SJSA1 (cell line): ENCODE measurements at regions not wholly inside any gene's neighbourhood (a gene's known extent, or its start where the extent isn't known, plus 50 kb on each side); places are given as distances from the start of the nearest gene placed in this dataset.
"Not testable (repeated sequence)": the region's sequence is repeated elsewhere in the genome, so short reads cannot be mapped to it uniquely, and the experiment has no call there.

Experiments
- DNase-seq, 2 experiments: peaks; one replicate each; pipeline ENCODE4 v3.0.0-alpha.2; 2015 to 2020; ENCODE audit warnings: low spot score in 2 of 2, low read depth in 1 of 2
- H3K27ac ChIP-seq: fragments of 250-450 bp; sonication (Bioruptor Pico); 2 replicates; pipeline ENCODE4 v1.5.1; 2020; ENCODE audit warnings: mild to moderate bottlenecking, moderate library complexity
- H3K27me3 ChIP-seq: fragments of 250-450 bp; sonication (Bioruptor Pico); replicated peaks from 2 replicates; pipeline ENCODE4 v1.5.1; 2020; ENCODE audit warnings: mild to moderate bottlenecking, moderate library complexity
- H3K36me3 ChIP-seq: fragments of 250-450 bp; sonication (Bioruptor Pico); 2 replicates; pipeline ENCODE4 v1.5.1; 2020; ENCODE audit warnings: mild to moderate bottlenecking
- H3K4me1 ChIP-seq: fragments of 250-450 bp; sonication (Bioruptor Pico); replicated peaks from 2 replicates; pipeline ENCODE4 v1.6.1; 2021; ENCODE audit warnings: mild to moderate bottlenecking
- H3K4me3 ChIP-seq: fragments of 250-450 bp; sonication (Bioruptor Pico); 2 replicates; pipeline ENCODE4 v1.5.1; 2020; ENCODE audit warnings: mild to moderate bottlenecking
- H3K9me3 ChIP-seq: fragments of 250-450 bp; sonication (Bioruptor Pico); replicated peaks from 2 replicates; pipeline ENCODE4 v1.5.1; 2020; ENCODE audit warnings: mild to moderate bottlenecking

- Histone ChIP-seq H3K9me3 (no peaks in the 10 kb centered on the region), H3K4me1 (peaks cover 24% of the 10 kb centered on the region), H3K36me3 (no peaks in the 10 kb centered on the region), H3K4me3 (no peak overlapping the region), H3K27ac (0 out of 2 replicates have a peak overlapping the region, but pooled peaks have one; percentile 17), H3K27me3 (no peaks in the 10 kb centered on the region)
- DNase-seq: no peak
These were observed 421.4 kb upstream of the DIPK2B start for GRCh38 chrX:45622042-45622423.

- H3K4me1 ChIP-seq: peaks cover 24% of the 10 kb centered on the region
- no peaks in the 10 kb centered on the region for H3K9me3 ChIP-seq
- H3K27ac ChIP-seq: 0 out of 2 replicates have a peak overlapping the region, but pooled peaks have one; percentile 17
- H3K36me3 ChIP-seq: no peaks in the 10 kb centered on the region
- H3K4me3 ChIP-seq: no peak overlapping the region
- DNase-seq: no peak
- no peaks in the 10 kb centered on the region for H3K27me3 ChIP-seq
These were observed 420.8 kb upstream of the DIPK2B start for GRCh38 chrX:45621376-45622041.

- Histone ChIP-seq H3K9me3 (no peaks in the 10 kb centered on the region), H3K27me3 (no peaks in the 10 kb centered on the region), H3K27ac (no peak overlapping the region), H3K36me3 (no peaks in the 10 kb centered on the region), H3K4me1 (peaks cover 24% of the 10 kb centered on the region), H3K4me3 (no peak overlapping the region)
- no peak for DNase-seq
These were observed 418.6 kb upstream of the DIPK2B start for GRCh38 chrX:45619290-45619689.

- H3K27ac ChIP-seq, H3K4me3 ChIP-seq, H3K9me3 ChIP-seq, H3K27me3 ChIP-seq, H3K36me3 ChIP-seq, DNase-seq, H3K4me1 ChIP-seq: not testable (repeated sequence)
These were observed 414.9 kb upstream of the DIPK2B start for GRCh38 chrX:45615591-45615990.

GRCh38 chrX:45614853-45615252, 414.2 kb upstream of the DIPK2B start:
- Histone ChIP-seq H3K36me3 (no peaks in the 10 kb centered on the region), H3K9me3 (no peaks in the 10 kb centered on the region), H3K4me1 (no peaks in the 10 kb centered on the region), H3K27me3 (no peaks in the 10 kb centered on the region), H3K27ac (no peak overlapping the region), H3K4me3 (no peak overlapping the region)
- no peak for DNase-seq

- Histone ChIP-seq H3K36me3 (no peaks in the 10 kb centered on the region), H3K27ac (no peak overlapping the region), H3K27me3 (no peaks in the 10 kb centered on the region), H3K4me1 (no peaks in the 10 kb centered on the region), H3K4me3 (no peak overlapping the region), H3K9me3 (no peaks in the 10 kb centered on the region)
- DNase-seq: no peak
These were observed 401.5 kb upstream of the DIPK2B start for GRCh38 chrX:45602151-45602550.

GRCh38 chrX:45601052-45601451, 400.4 kb upstream of the DIPK2B start:
- Histone ChIP-seq H3K4me3 (no peak overlapping the region), H3K27ac (no peak overlapping the region)
- DNase-seq: no peak

GRCh38 chrX:45598861-45599260, 398.2 kb upstream of the DIPK2B start:
- H3K36me3 ChIP-seq: no peaks in the 10 kb centered on the region
- no peaks in the 10 kb centered on the region for H3K9me3 ChIP-seq
- no peaks in the 10 kb centered on the region for H3K4me1 ChIP-seq
- no peak overlapping the region for H3K27ac ChIP-seq
- DNase-seq: no peak
- no peaks in the 10 kb centered on the region for H3K27me3 ChIP-seq
- H3K4me3 ChIP-seq: no peak overlapping the region

More at GRCh38 chrX:45601052-45601451, 400.4 kb upstream of the DIPK2B start:
- H3K9me3 ChIP-seq: no peaks in the 10 kb centered on the region
- H3K36me3 ChIP-seq: no peaks in the 10 kb centered on the region
- H3K27me3 ChIP-seq: no peaks in the 10 kb centered on the region
- H3K4me1 ChIP-seq: no peaks in the 10 kb centered on the region

- H3K4me3 ChIP-seq: no peak overlapping the region
- no peaks in the 10 kb centered on the region for H3K27me3 ChIP-seq
- H3K27ac ChIP-seq: no peak overlapping the region
- H3K4me1 ChIP-seq: no peaks in the 10 kb centered on the region
- no peaks in the 10 kb centered on the region for H3K36me3 ChIP-seq
- DNase-seq: no peak
- H3K9me3 ChIP-seq: no peaks in the 10 kb centered on the region
These were observed 395.6 kb upstream of the DIPK2B start for GRCh38 chrX:45596188-45596808.

- no peaks in the 10 kb centered on the region for H3K4me1 ChIP-seq
- DNase-seq: no peak
These were observed 391.4 kb upstream of the DIPK2B start for GRCh38 chrX:45592101-45592500.

GRCh38 chrX:45591650-45592049, 391.0 kb upstream of the DIPK2B start:
- no peak for DNase-seq
- Histone ChIP-seq H3K36me3 (no peaks in the 10 kb centered on the region), H3K4me1 (no peaks in the 10 kb centered on the region), H3K27ac (no peak overlapping the region), H3K9me3 (no peaks in the 10 kb centered on the region), H3K27me3 (no peaks in the 10 kb centered on the region), H3K4me3 (no peak overlapping the region)

More at GRCh38 chrX:45592101-45592500, 391.4 kb upstream of the DIPK2B start:
- Histone ChIP-seq H3K27ac (no peak overlapping the region), H3K27me3 (no peaks in the 10 kb centered on the region), H3K4me3 (no peak overlapping the region), H3K36me3 (no peaks in the 10 kb centered on the region), H3K9me3 (no peaks in the 10 kb centered on the region)

- no peak for DNase-seq
- Histone ChIP-seq H3K9me3 (no peaks in the 10 kb centered on the region), H3K27ac (no peak overlapping the region), H3K36me3 (no peaks in the 10 kb centered on the region), H3K4me3 (no peak overlapping the region), H3K4me1 (no peaks in the 10 kb centered on the region), H3K27me3 (no peaks in the 10 kb centered on the region)
These were observed 384.0 kb upstream of the DIPK2B start for GRCh38 chrX:45584717-45585116.

GRCh38 chrX:45577361-45577760, 376.7 kb upstream of the DIPK2B start:
- H3K4me1 ChIP-seq: no peaks in the 10 kb centered on the region
- H3K4me3 ChIP-seq: no peak overlapping the region
- no peaks in the 10 kb centered on the region for H3K36me3 ChIP-seq
- DNase-seq: no peak
- no peaks in the 10 kb centered on the region for H3K27me3 ChIP-seq
- no peaks in the 10 kb centered on the region for H3K9me3 ChIP-seq
- no peak overlapping the region for H3K27ac ChIP-seq

GRCh38 chrX:45571453-45571852, 370.8 kb upstream of the DIPK2B start:
- Histone ChIP-seq H3K27me3 (no peaks in the 10 kb centered on the region), H3K27ac (no peak overlapping the region), H3K4me3 (no peak overlapping the region), H3K36me3 (no peaks in the 10 kb centered on the region), H3K4me1 (no peaks in the 10 kb centered on the region), H3K9me3 (no peaks in the 10 kb centered on the region)
- no peak for DNase-seq
